Mesendoderm (in vitro differentiated cells): ENCODE measurements at regions not wholly inside any gene's neighbourhood (a gene's known extent, or its start where the extent isn't known, plus 50 kb on each side); places are given as distances from the start of the nearest gene placed in this dataset.
A peak's percentile ranks its signal among the peaks of the same experiment; 100 is the strongest.

ENCODE experiments used
- DNase-seq: peaks from one replicate; pipeline ENCODE4 v3.0.0; 2013
- H2AK5ac ChIP-seq: 2 replicates; pipeline ENCODE4 v1.6.1; 2013; ENCODE audit warnings: low read length, inconsistent platforms
- H2BK120ac ChIP-seq: 2 replicates; pipeline ENCODE4 v1.6.1; 2013; ENCODE audit warnings: low read depth, mild to moderate bottlenecking, low read length, moderate library complexity, mixed read lengths
- H2BK15ac ChIP-seq: replicated peaks from 2 replicates; pipeline ENCODE4 v1.6.1; 2013; ENCODE audit warnings: low read depth, mild to moderate bottlenecking, moderate library complexity
- H2BK5ac ChIP-seq: 2 replicates; pipeline ENCODE4 v1.6.1; 2013; ENCODE audit warnings: low read length, inconsistent platforms
- H3K18ac ChIP-seq: 2 replicates; pipeline ENCODE4 v1.6.1; 2013; ENCODE audit warnings: mild to moderate bottlenecking, low read length, mixed read lengths
- H3K23ac ChIP-seq: one replicate; pipeline ENCODE4 v1.6.1; 2013; ENCODE audit warnings: low read length
- H3K27ac ChIP-seq: 2 replicates; pipeline ENCODE4 v1.5.1; 2013; ENCODE audit warnings: low read depth, mild to moderate bottlenecking, inconsistent platforms, low read length, moderate library complexity
- H3K27me3 ChIP-seq: 2 replicates; pipeline ENCODE4 v1.6.1; 2013; ENCODE audit warnings: low read length, control low read depth, mild to moderate bottlenecking, inconsistent platforms; ENCODE audit not compliant: insufficient read depth, poor library complexity
- H3K36me3 ChIP-seq: 2 replicates; pipeline ENCODE4 v1.6.1; 2013; ENCODE audit warnings: low read length, inconsistent platforms; ENCODE audit not compliant: control insufficient read depth, insufficient read depth
- H3K4ac ChIP-seq: one replicate; pipeline ENCODE4 v1.6.1; 2013; ENCODE audit warnings: low read depth, mild to moderate bottlenecking, low read length, moderate library complexity
- H3K4me1 ChIP-seq: 2 replicates; pipeline ENCODE4 v1.6.1; 2013; ENCODE audit warnings: low read depth, low read length, inconsistent platforms; ENCODE audit not compliant: control insufficient read depth
- H3K4me2 ChIP-seq: 2 replicates; pipeline ENCODE4 v1.6.1; 2013; ENCODE audit warnings: low read length
- H3K4me3 ChIP-seq: 2 replicates; pipeline ENCODE4 v1.5.1; 2013; ENCODE audit warnings: mild to moderate bottlenecking, low read length
- H3K56ac ChIP-seq: one replicate; pipeline ENCODE4 v1.6.1; 2013; ENCODE audit warnings: low read length
- H3K79me1 ChIP-seq: 2 replicates; pipeline ENCODE4 v1.6.1; 2013; ENCODE audit warnings: low read length, inconsistent platforms
- H3K79me2 ChIP-seq: 2 replicates; pipeline ENCODE4 v1.6.1; 2013; ENCODE audit warnings: mild to moderate bottlenecking, low read length; ENCODE audit not compliant: control insufficient read depth, insufficient read depth
- H3K9ac ChIP-seq: 2 replicates; pipeline ENCODE4 v1.6.1; 2013; ENCODE audit warnings: low read length, inconsistent platforms
- H4K5ac ChIP-seq: one replicate; pipeline ENCODE4 v1.6.1; 2013; ENCODE audit warnings: low read length
- H4K8ac ChIP-seq: one replicate; pipeline ENCODE4 v1.6.1; 2013; ENCODE audit warnings: low read depth, mild to moderate bottlenecking, control low read depth, low read length, moderate library complexity
- WGBS: extraction: QIAGEN DNeasy Blood & Tissue Kit; methylation state at CpG from one replicate; pipeline ENCODE4 v1.1.7; 2013; ENCODE audit warnings: low lambda C conversion rate, missing lambda C conversion rate; ENCODE audit not compliant: insufficient coverage; ENCODE audit errors: extremely low coverage; 5-methylcytosine and 5-hydroxymethylcytosine counted together

GRCh38 chr15:47599806-47600205 lies 117.5 kb upstream of the SEMA6D start:
- no peak overlapping the region for H2BK5ac ChIP-seq
- WGBS, result no CpG with 5 or more reads among the region's 2 CpGs
- no peak overlapping the region for H3K4me3 ChIP-seq
- DNase-seq, result peak; percentile 84
- H3K27me3 ChIP-seq, result no peaks in the 10 kb centered on the region
- no peak overlapping the region for H2AK5ac ChIP-seq
- H3K4me2 ChIP-seq, result no peak overlapping the region
- no peaks in the 10 kb centered on the region for H3K79me1 ChIP-seq
- no peak overlapping the region for H3K18ac ChIP-seq
- no peak overlapping the region for H2BK15ac ChIP-seq
- H4K5ac ChIP-seq, result no peak overlapping the region
- H3K36me3 ChIP-seq, result no peaks in the 10 kb centered on the region
- no peak overlapping the region for H3K9ac ChIP-seq
- no peak overlapping the region for H3K27ac ChIP-seq
- no peak overlapping the region for H3K56ac ChIP-seq
- no peak overlapping the region for H2BK120ac ChIP-seq
- peaks cover 2% of the 10 kb centered on the region for H3K4me1 ChIP-seq
- no peak overlapping the region for H3K23ac ChIP-seq
- no peaks in the 10 kb centered on the region for H3K79me2 ChIP-seq
- no peak overlapping the region for H4K8ac ChIP-seq
- H3K4ac ChIP-seq, result no peak overlapping the region

GRCh38 chr15:47602121-47602520 lies 115.2 kb upstream of the SEMA6D start:
- no peak overlapping the region for H3K4me3 ChIP-seq
- no CpG with 5 or more reads among the region's 1 CpG for WGBS

GRCh38 chr15:47603026-47603425 lies 114.3 kb upstream of the SEMA6D start:
- Histone ChIP-seq H3K79me1 (no peaks in the 10 kb centered on the region), H3K4me3 (no peak overlapping the region), H3K36me3 (no peaks in the 10 kb centered on the region), H3K4me2 (no peak overlapping the region), H3K27me3 (no peaks in the 10 kb centered on the region), H2AK5ac (no peak overlapping the region), H4K8ac (no peak overlapping the region), H3K4me1 (peaks cover 2% of the 10 kb centered on the region), H2BK15ac (no peak overlapping the region), H3K9ac (no peak overlapping the region), H3K4ac (no peak overlapping the region), H2BK5ac (no peak overlapping the region), H3K56ac (no peak overlapping the region), H3K27ac (no peak overlapping the region), H3K23ac (no peak overlapping the region), H3K18ac (no peak overlapping the region), H2BK120ac (no peak overlapping the region), H3K79me2 (no peaks in the 10 kb centered on the region), H4K5ac (no peak overlapping the region)
- WGBS, result no CpG with 5 or more reads among the region's 2 CpGs
- DNase-seq, result no peak

More at GRCh38 chr15:47602121-47602520, 115.2 kb upstream of the SEMA6D start:
- H3K23ac ChIP-seq, result no peak overlapping the region
- H3K4ac ChIP-seq, result no peak overlapping the region
- no peak overlapping the region for H2AK5ac ChIP-seq
- H4K5ac ChIP-seq, result no peak overlapping the region
- no peaks in the 10 kb centered on the region for H3K79me2 ChIP-seq
- H2BK5ac ChIP-seq, result no peak overlapping the region
- peaks cover 2% of the 10 kb centered on the region for H3K4me1 ChIP-seq
- no peaks in the 10 kb centered on the region for H3K79me1 ChIP-seq
- H2BK120ac ChIP-seq, result no peak overlapping the region
- no peak for DNase-seq
- H3K18ac ChIP-seq, result no peak overlapping the region
- no peak overlapping the region for H2BK15ac ChIP-seq
- H3K4me2 ChIP-seq, result no peak overlapping the region
- H3K56ac ChIP-seq, result no peak overlapping the region
- no peak overlapping the region for H3K9ac ChIP-seq
- no peak overlapping the region for H4K8ac ChIP-seq
- no peaks in the 10 kb centered on the region for H3K27me3 ChIP-seq
- no peaks in the 10 kb centered on the region for H3K36me3 ChIP-seq
- H3K27ac ChIP-seq, result no peak overlapping the region

- DNase-seq, result no peak
- Histone ChIP-seq H3K4me3 (no peak overlapping the region), H3K27me3 (no peaks in the 10 kb centered on the region), H2BK15ac (no peak overlapping the region), H2AK5ac (no peak overlapping the region), H3K79me1 (no peaks in the 10 kb centered on the region), H2BK5ac (no peak overlapping the region), H3K18ac (no peak overlapping the region), H3K4ac (no peak overlapping the region), H2BK120ac (no peak overlapping the region), H3K9ac (no peak overlapping the region), H3K36me3 (no peaks in the 10 kb centered on the region), H3K23ac (no peak overlapping the region), H3K56ac (no peak overlapping the region), H3K27ac (no peak overlapping the region), H3K4me1 (no peaks in the 10 kb centered on the region), H4K5ac (no peak overlapping the region), H4K8ac (no peak overlapping the region), H3K79me2 (no peaks in the 10 kb centered on the region), H3K4me2 (no peak overlapping the region)
Observed at GRCh38 chr15:47607695-47608094, 109.6 kb upstream of the SEMA6D start.

GRCh38 chr15:47609693-47610092 lies 107.6 kb upstream of the SEMA6D start:
- no peaks in the 10 kb centered on the region for H3K27me3 ChIP-seq
- no peak overlapping the region for H4K8ac ChIP-seq
- DNase-seq, result no peak
- H2AK5ac ChIP-seq, result no peak overlapping the region
- no peak overlapping the region for H4K5ac ChIP-seq
- H2BK15ac ChIP-seq, result no peak overlapping the region
- H3K9ac ChIP-seq, result no peak overlapping the region
- no peak overlapping the region for H2BK120ac ChIP-seq
- no peaks in the 10 kb centered on the region for H3K79me1 ChIP-seq
- no peak overlapping the region for H3K4me2 ChIP-seq
- no peak overlapping the region for H3K56ac ChIP-seq
- H3K4me3 ChIP-seq, result no peak overlapping the region
- H2BK5ac ChIP-seq, result no peak overlapping the region
- H3K79me2 ChIP-seq, result no peaks in the 10 kb centered on the region
- no peaks in the 10 kb centered on the region for H3K36me3 ChIP-seq
- no peak overlapping the region for H3K4ac ChIP-seq
- H3K23ac ChIP-seq, result no peak overlapping the region
- H3K27ac ChIP-seq, result no peak overlapping the region
- H3K18ac ChIP-seq, result no peak overlapping the region
- WGBS, result no CpG with 5 or more reads among the region's 2 CpGs
- no peaks in the 10 kb centered on the region for H3K4me1 ChIP-seq

- no peak overlapping the region for H3K4me2 ChIP-seq
- H3K4ac ChIP-seq, result no peak overlapping the region
- no peaks in the 10 kb centered on the region for H3K79me2 ChIP-seq
- no peak overlapping the region for H3K18ac ChIP-seq
- H3K4me1 ChIP-seq, result no peaks in the 10 kb centered on the region
- H3K27me3 ChIP-seq, result no peaks in the 10 kb centered on the region
- H2BK5ac ChIP-seq, result no peak overlapping the region
- no peak overlapping the region for H3K23ac ChIP-seq
- H4K5ac ChIP-seq, result no peak overlapping the region
- no peak overlapping the region for H2BK15ac ChIP-seq
- no peak overlapping the region for H3K4me3 ChIP-seq
- DNase-seq, result peak; percentile 19
- no peak overlapping the region for H3K56ac ChIP-seq
- no peak overlapping the region for H4K8ac ChIP-seq
- WGBS, result no CpG with 5 or more reads among the region's 2 CpGs
- no peak overlapping the region for H2BK120ac ChIP-seq
- H2AK5ac ChIP-seq, result no peak overlapping the region
- no peak overlapping the region for H3K9ac ChIP-seq
- H3K27ac ChIP-seq, result no peak overlapping the region
- no peaks in the 10 kb centered on the region for H3K79me1 ChIP-seq
- no peaks in the 10 kb centered on the region for H3K36me3 ChIP-seq
Observed at GRCh38 chr15:47610736-47611135, 106.6 kb upstream of the SEMA6D start.
